GM13977 (cell line): ENCODE measurements at regions not wholly inside any gene's neighbourhood (a gene's known extent, or its start where the extent isn't known, plus 50 kb on each side); places are given as distances from the start of the nearest gene placed in this dataset.

Source experiments
- DNase-seq: peaks from one replicate; pipeline ENCODE4 v3.0.0; 2012; ENCODE audit warnings: low spot score
- CTCF ChIP-seq: IDR thresholded peaks from 2 replicates; pipeline ENCODE4 v1.5.1; 2012; ENCODE audit warnings: mild to moderate bottlenecking, control low read depth; ENCODE audit not compliant: insufficient read depth; ENCODE audit errors: extremely low read depth, missing control alignments
- in situ Hi-C: fragments of 300-500 bp; cut with MboI; formaldehyde crosslinking; loops from one replicate; pipeline ENCODE4 v1.12.0; 2022; ENCODE audit warnings: low sequenced_read_pairs, low pct_unique_long_range_greater_than_20kb, mixed read lengths, inconsistent platforms; ENCODE audit not compliant: unreplicated experiment

DNA sequence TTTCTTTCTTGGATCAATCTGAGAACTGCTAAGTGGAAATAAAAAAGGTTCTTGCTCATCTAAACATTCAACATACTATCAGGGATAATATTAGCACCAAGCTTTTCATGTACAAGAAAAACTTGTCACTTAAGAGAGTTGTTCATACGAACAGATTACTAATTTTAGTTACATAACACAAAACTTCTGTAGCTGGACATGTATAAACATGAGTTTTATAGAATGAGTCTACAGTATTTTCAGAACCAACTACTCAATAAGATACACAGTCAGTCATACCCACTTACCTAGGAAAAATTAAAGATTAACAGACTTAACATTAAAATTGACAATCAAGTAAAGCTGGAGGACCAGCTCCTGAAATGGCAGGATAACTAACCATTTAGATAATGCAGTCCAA is 540.1 kb upstream of the FAM241A start:
- DNase-seq = no peak
- no peak for TF ChIP-seq CTCF
- in situ Hi-C loops = no loop called here

DNA sequence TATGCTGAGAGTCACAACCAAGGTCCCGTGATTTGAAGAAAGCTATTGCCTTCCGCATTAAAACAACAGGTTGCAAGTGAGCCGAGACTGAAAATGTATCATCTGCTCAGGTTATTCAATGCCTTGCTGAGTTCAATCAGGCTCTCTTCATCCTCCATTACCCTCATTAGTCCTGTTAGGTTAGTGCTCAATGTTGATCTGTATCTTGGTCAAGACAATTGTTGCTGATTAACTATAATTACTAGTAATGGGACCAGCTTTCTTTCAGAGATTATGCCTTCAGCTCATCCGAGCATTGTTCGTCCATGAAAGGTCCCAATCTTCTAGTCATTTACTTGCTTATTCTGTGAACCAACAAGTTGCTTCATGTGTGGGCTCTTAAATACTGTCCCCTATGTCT is 534.6 kb upstream of the FAM241A start:
- in situ Hi-C loops = no loop called here
- TF ChIP-seq CTCF = no peak
- DNase-seq = no peak

GRCh38 chr4:111618908-111619307 is 526.3 kb upstream of the FAM241A start:
- TF ChIP-seq CTCF = no peak
- DNase-seq = no peak
- in situ Hi-C loops = no loop called here

DNA sequence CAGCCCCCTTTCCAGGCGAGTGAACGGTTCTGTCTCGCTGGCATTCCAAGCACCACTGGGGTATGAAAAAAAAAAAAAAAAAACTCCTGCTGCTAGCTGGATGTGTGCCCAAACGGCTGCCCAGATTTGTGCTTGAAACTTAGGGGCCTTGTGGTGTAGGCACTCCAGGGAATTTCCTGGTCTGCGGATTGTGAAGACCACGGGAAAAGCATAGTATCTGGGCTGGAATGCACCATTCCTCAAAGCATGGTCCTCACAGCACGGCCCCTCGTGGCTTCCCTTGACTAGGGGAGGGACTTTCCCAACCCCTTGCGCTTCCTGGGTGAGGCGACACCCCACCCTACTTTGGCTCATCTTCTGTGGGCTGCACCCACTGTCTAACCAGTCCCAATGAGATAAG is 516.8 kb upstream of the FAM241A start:
- in situ Hi-C loops = loop anchor here (25.0 kb wide), 4 partner anchors 209 to 991 kb away; no protein-coding TSS in a partner anchor
- TF ChIP-seq CTCF = no peak
- DNase-seq = no peak

DNA sequence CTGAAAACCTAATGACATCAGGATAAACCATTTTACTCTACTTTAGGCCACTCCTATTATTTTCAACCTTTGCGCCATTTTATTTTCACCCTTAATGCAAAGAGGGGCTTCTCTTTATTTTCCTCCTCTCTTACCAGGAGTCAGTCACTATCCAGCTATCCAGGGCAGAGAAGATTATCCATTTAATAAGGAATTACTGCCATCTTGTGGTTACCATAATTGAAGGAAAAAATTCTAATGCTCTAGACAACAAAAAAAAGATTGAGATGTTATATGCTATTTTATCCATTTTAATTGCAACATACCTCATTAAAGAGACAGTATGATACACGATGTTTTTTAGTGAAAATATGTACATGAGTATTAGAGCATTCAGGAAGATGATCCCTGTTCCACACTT is 514.5 kb upstream of the FAM241A start:
- DNase-seq = no peak
- in situ Hi-C loops = loop anchor here (25.0 kb wide), 4 partner anchors 207 to 993 kb away; no protein-coding TSS in a partner anchor
- TF ChIP-seq CTCF = peak; percentile 10

DNA sequence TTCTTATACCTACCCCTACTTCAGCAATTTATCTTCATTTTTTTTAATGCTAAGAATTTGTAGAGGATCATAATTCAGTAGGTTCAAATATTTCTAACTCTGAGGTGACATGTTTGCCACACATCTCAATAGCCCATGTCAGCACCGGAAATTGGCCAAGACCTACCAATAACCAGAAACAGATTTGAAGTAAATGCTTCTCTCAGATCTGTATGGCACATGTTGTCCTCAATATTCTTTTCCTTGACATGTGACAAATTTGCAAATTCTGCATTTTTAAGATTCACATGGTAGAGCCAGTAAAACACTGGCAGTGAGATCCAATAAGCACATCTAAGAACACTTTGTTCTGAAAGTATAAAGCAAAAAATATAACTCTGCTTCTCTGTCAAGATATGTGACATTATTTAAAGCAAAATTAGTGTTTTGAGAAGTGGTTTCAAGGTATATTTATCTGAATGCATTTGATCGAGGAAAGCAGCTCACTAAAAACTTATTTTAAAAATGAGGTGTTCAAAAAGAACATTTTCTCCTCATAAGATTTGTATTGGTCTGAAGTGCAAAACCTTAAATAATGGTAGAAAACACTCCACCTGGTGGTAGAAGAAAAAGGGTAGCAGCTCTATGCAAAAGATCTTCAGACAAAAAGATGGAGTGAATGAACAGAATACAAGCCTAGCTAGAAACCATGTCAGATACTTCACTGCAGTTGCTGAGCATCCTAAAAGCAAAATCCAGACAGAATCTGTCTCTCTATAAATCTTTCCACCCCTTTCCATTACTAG is 513.8 kb upstream of the FAM241A start:
- peak; percentile 50 for TF ChIP-seq CTCF
- in situ Hi-C loops = loop anchor here (25.0 kb wide), 4 partner anchors 206 to 994 kb away; no protein-coding TSS in a partner anchor
- no peak for DNase-seq
